ENCODE measurements at regions not wholly inside any gene's neighbourhood (a gene's known extent, or its start where the extent isn't known, plus 50 kb on each side); places are given as distances from the start of the nearest gene placed in this dataset.

DNA sequence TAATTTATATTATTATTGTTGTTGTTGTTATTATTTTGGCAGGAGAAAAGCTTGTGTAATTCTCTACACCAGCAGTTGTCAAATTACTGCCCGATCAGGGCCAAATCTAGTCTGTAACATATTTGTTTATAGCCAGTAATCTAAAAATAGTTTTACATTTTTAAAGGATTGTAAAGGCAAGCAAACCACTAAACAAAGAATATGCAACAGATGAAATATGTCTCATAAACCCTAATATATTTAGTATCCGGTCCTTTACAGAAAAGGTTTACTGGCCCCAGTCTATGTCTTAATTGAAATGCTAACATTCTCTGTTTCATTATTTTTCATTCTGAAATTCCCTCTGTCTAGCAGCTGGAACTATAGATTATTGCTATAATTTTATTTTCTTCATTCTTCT lies 709.5 kb downstream of the KCNJ2 start:
- TF ChIP-seq, protein P1, sequence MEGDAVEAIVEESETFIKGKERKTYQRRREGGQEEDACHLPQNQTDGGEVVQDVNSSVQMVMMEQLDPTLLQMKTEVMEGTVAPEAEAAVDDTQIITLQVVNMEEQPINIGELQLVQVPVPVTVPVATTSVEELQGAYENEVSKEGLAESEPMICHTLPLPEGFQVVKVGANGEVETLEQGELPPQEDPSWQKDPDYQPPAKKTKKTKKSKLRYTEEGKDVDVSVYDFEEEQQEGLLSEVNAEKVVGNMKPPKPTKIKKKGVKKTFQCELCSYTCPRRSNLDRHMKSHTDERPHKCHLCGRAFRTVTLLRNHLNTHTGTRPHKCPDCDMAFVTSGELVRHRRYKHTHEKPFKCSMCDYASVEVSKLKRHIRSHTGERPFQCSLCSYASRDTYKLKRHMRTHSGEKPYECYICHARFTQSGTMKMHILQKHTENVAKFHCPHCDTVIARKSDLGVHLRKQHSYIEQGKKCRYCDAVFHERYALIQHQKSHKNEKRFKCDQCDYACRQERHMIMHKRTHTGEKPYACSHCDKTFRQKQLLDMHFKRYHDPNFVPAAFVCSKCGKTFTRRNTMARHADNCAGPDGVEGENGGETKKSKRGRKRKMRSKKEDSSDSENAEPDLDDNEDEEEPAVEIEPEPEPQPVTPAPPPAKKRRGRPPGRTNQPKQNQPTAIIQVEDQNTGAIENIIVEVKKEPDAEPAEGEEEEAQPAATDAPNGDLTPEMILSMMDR (conservative IDR thresholded peaks at IDR 0.05; ENCODE audit: low read depth, low read length): no peak
- TF ChIP-seq EZH2 (IDR thresholded peaks at IDR 0.05; ENCODE audit: low read length, unreplicated experiment): no peak
